VCaP (cell line): ENCODE measurements at regions not wholly inside any gene's neighbourhood (a gene's known extent, or its start where the extent isn't known, plus 50 kb on each side); places are given as distances from the start of the nearest gene placed in this dataset.
"Not testable (repeated sequence)": the region's sequence is repeated elsewhere in the genome, so short reads cannot be mapped to it uniquely, and the experiment has no call there.

Source experiments
- H3K27ac ChIP-seq: fragments of 450-650 bp; 2 replicates; pipeline ENCODE4 v1.5.1; 2017
- CTCF ChIP-seq: fragments of 450-650 bp; conservative IDR thresholded peaks from 2 replicates; pipeline ENCODE4 v1.5.1; 2017; ENCODE audit warnings: mild to moderate bottlenecking, moderate library complexity

GRCh38 chr6:11894212-11894611 lies 115.6 kb upstream of the ADTRP start:
- H3K27ac ChIP-seq: no peak overlapping the region
- no peak for TF ChIP-seq CTCF

- no peak for TF ChIP-seq CTCF
- no peak overlapping the region for H3K27ac ChIP-seq
Observed at GRCh38 chr6:11891547-11891946, 112.9 kb upstream of the ADTRP start.

- H3K27ac ChIP-seq: no peak overlapping the region
- TF ChIP-seq CTCF: no peak
Observed at GRCh38 chr6:11890849-11891248, 112.2 kb upstream of the ADTRP start.

DNA sequence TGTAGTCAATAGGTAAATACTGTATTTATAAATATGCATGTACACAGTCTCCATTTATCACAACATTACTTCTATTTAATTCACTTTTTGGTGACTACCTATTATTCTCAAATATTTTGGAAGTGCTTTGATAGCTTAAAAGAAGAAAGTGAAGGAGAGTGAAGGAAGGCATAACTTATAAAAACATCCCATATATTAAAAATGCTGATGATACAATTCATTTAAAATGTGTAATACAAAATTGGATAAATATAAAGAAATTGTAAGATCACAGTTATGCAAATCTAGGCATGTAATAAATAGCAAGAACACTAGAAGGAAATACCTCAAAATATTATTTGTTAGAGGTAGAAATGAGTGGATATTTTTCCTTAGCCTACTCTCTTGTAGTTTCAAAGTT lies 111.6 kb upstream of the ADTRP start:
- no peak overlapping the region for H3K27ac ChIP-seq
- TF ChIP-seq CTCF: no peak

- no peak for TF ChIP-seq CTCF
- no peak overlapping the region for H3K27ac ChIP-seq
Observed at GRCh38 chr6:11889572-11889971, 111.0 kb upstream of the ADTRP start.

GRCh38 chr6:11888727-11889126 lies 110.1 kb upstream of the ADTRP start:
- no peak overlapping the region for H3K27ac ChIP-seq
- TF ChIP-seq CTCF: no peak

GRCh38 chr6:11885159-11885558 lies 106.6 kb upstream of the ADTRP start:
- no peak for TF ChIP-seq CTCF
- no peak overlapping the region for H3K27ac ChIP-seq

DNA sequence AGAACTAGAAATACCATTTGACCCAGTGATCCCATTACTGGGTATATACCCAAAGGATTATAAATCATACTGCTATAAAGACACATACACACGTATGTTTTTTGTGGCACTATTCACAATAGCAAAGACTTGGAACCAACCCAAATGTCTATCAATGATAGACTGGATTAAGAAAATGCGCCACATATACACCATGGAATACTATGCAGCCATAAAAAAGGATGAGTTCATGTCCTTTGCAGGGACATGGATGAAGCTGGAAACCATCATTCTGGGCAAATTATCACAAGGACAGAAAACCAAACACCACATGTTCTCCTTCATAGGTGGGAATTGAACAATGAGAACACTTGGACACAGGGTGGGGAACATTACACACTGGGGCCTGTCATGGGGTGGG lies 104.9 kb upstream of the ADTRP start:
- H3K27ac ChIP-seq: not testable (repeated sequence)

DNA sequence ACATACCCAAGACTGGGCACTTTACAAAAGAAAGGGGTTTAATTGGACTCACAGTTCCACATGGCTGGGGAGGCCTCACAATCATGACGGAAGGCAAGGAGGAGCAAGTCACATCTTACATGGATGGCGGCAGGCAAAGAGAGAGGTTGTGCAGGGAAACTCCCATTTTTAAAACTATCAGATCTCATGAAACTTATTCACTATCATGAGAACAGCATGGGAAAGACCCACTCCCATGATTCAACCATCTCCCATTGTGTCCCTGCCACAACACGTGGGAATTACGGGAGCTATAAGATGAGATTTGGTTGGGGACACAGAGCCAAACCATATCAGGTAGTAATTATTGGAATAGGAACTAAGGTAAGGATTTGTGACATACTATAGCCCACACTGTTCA lies 101.6 kb upstream of the ADTRP start:
- not testable (repeated sequence) for H3K27ac ChIP-seq
